ENCODE measurements at regions not wholly inside any gene's neighbourhood (a gene's known extent, or its start where the extent isn't known, plus 50 kb on each side); places are given as distances from the start of the nearest gene placed in this dataset.

- intact Hi-C loops (cut with DNase I) = no loop called here
- H3K27ac ChIP-seq = no peak overlapping the region
- DNase-seq = no peak
These were observed 206.8 kb upstream of the NUDT4 start for GRCh38 chr12:93170928-93171327.

GRCh38 chr12:93173178-93173957 is 204.4 kb upstream of the NUDT4 start:
- intact Hi-C loops (cut with DNase I) = no loop called here
- peaks cover 30% of the 10 kb centered on the region for H3K4me1 ChIP-seq (ENCODE audit: insufficient read depth)
- H3K9me3 ChIP-seq = no peaks in the 10 kb centered on the region
- DNase-seq = no peak
- TF ChIP-seq EP300 (IDR thresholded peaks at IDR 0.05) (no peak), CTCF (IDR thresholded peaks at IDR 0.05) (no peak), POLR2A (IDR thresholded peaks at IDR 0.05) (no peak)
- H3K4me3 ChIP-seq = no peak overlapping the region
- no peaks in the 10 kb centered on the region for H3K36me3 ChIP-seq
- H3K27ac ChIP-seq = peak overlapping the region in 1 of 2 donors; percentile 46
- 64 to 73% (median 64%) methylated on average over 5 of the region's 5 CpGs for WGBS, 3 donors
- no peaks in the 10 kb centered on the region for H3K27me3 ChIP-seq

More at GRCh38 chr12:93170928-93171327, 206.8 kb upstream of the NUDT4 start:
- TF ChIP-seq CTCF (IDR thresholded peaks at IDR 0.05) = no peak
- Histone ChIP-seq H3K9me3 (no peaks in the 10 kb centered on the region), H3K36me3 (no peaks in the 10 kb centered on the region), H3K4me3 (no peak overlapping the region), H3K27me3 (no peaks in the 10 kb centered on the region), H3K4me1 (ENCODE audit: insufficient read depth) (peaks cover 24% of the 10 kb centered on the region)
- 95 to 99% (median 96%) methylated on average over 2 of the region's 2 CpGs for WGBS, 3 donors

- Histone ChIP-seq H3K9me3 (no peaks in the 10 kb centered on the region), H3K36me3 (no peaks in the 10 kb centered on the region), H3K4me3 (no peak overlapping the region), H3K4me1 (ENCODE audit: insufficient read depth) (peaks cover 28% of the 10 kb centered on the region), H3K27me3 (no peaks in the 10 kb centered on the region), H3K27ac (peak overlapping the region in 1 of 2 donors; percentile 46)
- 15 to 21% (median 16%) methylated on average over 3 of the region's 3 CpGs for WGBS, 3 donors
- TF ChIP-seq EP300 (IDR thresholded peaks at IDR 0.05) (no peak), POLR2A (IDR thresholded peaks at IDR 0.05) (no peak)
- no peak for DNase-seq
- intact Hi-C loops (cut with DNase I) = no loop called here
These were observed 203.7 kb upstream of the NUDT4 start for GRCh38 chr12:93174048-93174447.

- no peaks in the 10 kb centered on the region for H3K36me3 ChIP-seq
- no peak for TF ChIP-seq EP300 (IDR thresholded peaks at IDR 0.05)
- TF ChIP-seq POLR2A (IDR thresholded peaks at IDR 0.05) = no peak
- TF ChIP-seq CTCF (IDR thresholded peaks at IDR 0.05) = no peak
- intact Hi-C loops (cut with DNase I) = no loop called here
- H3K27me3 ChIP-seq = no peaks in the 10 kb centered on the region
- no peaks in the 10 kb centered on the region for H3K9me3 ChIP-seq
- WGBS, 3 donors = 92 to 94% (median 93%) methylated on average over 5 of the region's 5 CpGs
- H3K4me1 ChIP-seq (ENCODE audit: insufficient read depth) = peaks cover 28% of the 10 kb centered on the region
- peak overlapping the region in 1 of 2 donors; percentile 46 for H3K27ac ChIP-seq
- DNase-seq = no peak
- H3K4me3 ChIP-seq = no peak overlapping the region
These were observed 203.3 kb upstream of the NUDT4 start for GRCh38 chr12:93174473-93174872.

- Histone ChIP-seq H3K36me3 (no peaks in the 10 kb centered on the region), H3K9me3 (no peaks in the 10 kb centered on the region), H3K27me3 (no peaks in the 10 kb centered on the region), H3K4me3 (no peak overlapping the region), H3K27ac (peak overlapping the region in 1 of 2 donors; percentile 73), H3K4me1 (ENCODE audit: insufficient read depth) (peaks cover 28% of the 10 kb centered on the region)
- intact Hi-C loops (cut with DNase I) = loop anchor here in 1 of 4 donors (5.0 kb wide), 1 partner anchor 206 kb away; no protein-coding TSS in a partner anchor
- TF ChIP-seq EP300 (IDR thresholded peaks at IDR 0.05) (no peak), POLR2A (IDR thresholded peaks at IDR 0.05) (no peak), CTCF (IDR thresholded peaks at IDR 0.05) (no peak)
- DNase-seq = peak in 1 of 5 donors; percentile 35
- 0 to 9% (median 6%) methylated on average over 1 of the region's 1 CpG for WGBS, 3 donors
These were observed 201.6 kb upstream of the NUDT4 start for GRCh38 chr12:93176165-93176564.

Measured in ovary (tissue), 7 donors.